ENCODE measurements at regions not wholly inside any gene's neighbourhood (a gene's known extent, or its start where the extent isn't known, plus 50 kb on each side); places are given as distances from the start of the nearest gene placed in this dataset.

DNA sequence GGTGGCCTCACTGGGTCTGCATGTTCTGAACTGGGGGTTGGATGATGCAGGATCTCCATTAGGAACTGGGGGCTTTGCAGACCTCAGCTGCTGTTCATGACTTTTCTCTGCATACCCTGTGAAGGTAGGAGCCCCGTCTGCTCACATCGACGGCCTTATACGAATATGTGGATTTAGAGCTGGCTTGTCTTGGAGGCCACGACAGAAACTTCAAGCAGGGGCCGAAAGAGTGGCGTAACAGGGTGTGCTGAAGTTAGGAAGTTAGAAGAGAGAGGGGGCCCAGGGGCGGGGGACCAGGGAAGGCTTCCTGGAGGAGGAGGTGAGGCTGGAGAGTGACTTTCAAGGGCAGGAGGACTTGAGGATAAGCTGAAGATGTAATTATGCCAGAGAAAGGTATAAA is 144.9 kb downstream of the TSN start:
- no peak for DNase-seq

DNA sequence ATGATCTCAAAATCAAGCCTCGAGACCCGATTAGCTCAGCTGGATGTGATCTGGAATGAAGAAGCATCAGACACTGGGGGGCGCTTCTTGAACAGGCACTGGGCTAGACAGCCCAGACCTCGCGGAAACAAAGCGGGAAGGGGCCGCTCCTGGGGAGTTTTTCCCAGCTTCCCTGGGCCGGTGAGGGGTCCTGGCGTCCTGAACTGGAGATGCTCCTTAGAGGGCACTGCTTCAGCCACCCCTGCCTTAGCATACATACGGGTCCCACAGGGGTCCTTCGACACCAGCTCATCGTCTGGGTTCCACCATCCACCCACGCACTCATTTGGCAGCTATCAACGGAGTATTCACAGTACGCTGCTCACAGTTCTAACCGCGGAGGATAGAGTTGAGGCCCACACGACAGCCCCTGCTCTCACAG is 146.7 kb downstream of the TSN start:
- DNase-seq = no peak

DNA sequence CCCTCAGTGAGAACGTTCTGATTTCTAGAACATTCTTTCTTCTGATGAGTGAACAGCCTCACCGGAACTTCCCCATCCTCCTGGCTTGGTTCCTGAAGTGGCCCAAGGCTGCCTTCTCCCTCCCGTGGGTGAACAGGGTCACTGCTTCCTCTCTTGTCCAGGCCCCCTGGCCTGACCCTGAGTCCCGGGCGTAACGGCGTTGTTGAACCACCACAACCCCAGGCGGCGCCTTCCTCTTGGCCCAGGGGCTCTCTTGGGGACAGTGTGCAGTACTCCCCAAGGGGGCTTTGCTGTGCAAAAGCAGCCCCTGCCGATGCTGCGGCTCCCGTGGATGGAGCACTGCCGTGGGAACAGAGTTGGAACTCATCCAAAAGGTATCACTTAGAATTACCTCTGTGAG is 147.2 kb downstream of the TSN start:
- DNase-seq = no peak

DNA sequence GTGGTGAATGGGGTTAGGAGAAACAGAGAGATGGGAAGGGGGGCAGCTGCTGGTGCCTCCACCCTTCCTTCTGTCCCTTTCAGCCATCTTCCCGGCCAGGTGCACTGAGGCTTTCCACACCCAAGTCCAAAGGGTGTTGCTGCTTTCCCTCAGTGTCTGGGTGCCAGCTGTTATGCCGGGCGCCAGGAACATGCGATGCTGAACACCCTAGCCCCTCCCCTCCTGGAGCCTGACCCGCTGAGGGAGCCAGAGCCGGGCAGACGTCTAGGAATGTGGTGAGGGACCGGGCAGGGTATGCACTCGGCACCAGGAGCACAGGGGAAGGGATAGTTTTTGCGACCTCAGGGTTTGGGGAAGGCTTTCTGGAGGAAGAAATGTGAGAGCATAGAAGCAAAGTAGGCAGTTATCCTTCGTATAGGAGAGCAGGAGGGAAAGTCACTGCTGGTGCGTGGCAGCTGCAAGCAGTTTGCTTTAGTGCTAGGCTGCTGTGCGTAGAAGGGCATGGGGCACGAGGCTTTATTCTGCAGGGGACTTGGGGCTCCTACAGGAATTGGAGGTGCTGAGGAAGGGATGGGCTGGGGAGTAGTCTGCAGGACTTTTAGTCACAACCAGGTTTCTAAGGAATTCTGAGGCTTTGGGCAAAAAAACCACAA is 147.7 kb downstream of the TSN start:
- no peak for DNase-seq

DNA sequence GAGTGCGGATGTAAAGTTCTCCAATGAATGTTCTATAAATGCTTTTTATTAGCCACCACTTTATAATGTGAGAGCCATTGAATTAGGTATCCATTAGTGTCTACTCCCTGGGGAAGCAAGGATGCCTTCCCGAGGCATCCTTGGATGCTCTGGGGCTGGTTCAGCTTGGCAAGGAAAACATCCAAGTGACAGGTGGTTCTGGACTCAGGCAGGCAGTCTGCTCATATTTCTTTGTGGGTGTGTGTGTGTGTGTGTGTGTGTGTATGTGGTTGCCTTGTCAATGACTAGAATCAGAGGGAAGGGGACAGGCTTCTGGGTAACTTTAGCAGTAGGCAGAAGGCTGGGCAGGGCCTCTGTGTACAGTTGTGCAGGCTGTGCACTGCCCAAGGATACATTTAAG is 149.2 kb downstream of the TSN start:
- no peak for DNase-seq

DNA sequence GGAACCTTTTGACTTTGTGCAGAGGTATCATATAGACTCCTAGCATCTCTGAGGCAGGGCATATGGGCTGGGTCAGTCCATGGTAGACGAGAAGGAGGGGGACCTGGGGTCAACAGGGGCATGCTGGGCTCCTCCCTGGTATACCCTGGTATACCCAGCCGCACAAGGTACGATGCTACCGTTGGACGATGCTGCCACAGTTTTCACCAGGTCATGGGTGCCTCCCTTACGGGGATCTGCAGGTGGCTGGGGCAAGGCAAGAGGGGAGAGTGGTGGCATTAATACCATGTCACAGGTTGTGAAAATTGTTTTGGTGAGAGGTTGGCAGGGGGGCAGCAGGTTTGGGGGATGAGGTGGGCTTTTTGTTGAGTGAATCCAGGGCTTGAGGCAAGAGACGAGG is 149.8 kb downstream of the TSN start:
- DNase-seq = no peak

DNA sequence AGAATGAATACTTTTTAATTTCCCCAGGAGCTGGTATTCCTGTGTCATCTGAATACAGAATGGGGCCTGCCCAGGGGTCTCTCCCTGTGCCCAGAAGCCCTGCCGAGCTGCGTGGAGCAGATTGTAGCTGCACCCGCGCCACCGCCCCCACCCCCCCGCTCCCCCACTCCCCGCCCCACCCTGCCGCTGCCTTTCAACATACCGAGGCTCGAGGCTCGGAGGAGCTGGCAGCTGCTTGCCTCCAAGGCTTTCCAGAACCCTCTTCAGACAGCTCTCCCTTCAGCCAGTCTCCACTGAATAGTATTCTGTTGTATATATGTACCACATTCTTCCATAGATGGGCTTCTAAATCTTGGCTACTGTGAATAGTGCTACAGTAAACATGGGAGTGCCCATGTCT is 150.7 kb downstream of the TSN start:
- DNase-seq = no peak

DNA sequence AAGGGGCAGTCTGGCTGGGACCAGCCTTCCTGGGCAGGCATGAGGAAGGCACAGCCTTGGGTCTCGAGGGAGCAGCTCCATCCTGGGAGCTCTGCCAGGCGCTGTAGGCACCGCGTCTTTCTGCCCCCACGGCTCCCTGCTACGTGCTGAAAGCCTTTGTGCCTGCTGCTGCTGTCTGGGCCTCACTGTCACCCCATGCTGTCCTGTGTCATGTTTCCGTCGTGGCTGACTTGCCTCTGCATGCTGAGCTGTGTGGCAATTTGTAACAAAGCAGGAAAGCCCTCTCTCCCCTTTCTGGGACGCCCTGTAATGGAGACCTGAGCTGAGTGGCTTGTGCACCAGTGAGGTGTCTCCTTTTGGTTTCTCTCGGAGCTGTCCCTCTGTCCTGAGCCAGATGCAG is 152.5 kb downstream of the TSN start:
- DNase-seq = peak; percentile 59

DNA sequence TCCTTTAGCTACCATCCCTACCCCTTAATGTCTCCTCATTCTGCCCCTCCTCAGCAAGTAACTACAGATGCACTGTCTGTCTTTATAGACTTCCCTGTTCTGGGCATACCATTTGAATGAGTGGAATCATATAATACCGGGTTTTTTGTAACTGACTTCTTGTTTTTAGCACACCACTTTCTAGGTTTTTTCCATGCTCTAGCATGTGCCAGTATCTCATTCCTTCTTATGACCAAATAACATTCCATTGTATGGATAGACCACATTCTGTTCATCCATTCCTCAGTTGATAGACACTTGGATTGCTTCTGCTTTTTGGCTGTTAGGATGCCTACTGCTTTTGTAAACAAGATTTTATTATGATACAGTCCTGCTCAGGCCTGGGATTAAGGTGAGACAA is 154.7 kb downstream of the TSN start:
- no peak for DNase-seq

DNA sequence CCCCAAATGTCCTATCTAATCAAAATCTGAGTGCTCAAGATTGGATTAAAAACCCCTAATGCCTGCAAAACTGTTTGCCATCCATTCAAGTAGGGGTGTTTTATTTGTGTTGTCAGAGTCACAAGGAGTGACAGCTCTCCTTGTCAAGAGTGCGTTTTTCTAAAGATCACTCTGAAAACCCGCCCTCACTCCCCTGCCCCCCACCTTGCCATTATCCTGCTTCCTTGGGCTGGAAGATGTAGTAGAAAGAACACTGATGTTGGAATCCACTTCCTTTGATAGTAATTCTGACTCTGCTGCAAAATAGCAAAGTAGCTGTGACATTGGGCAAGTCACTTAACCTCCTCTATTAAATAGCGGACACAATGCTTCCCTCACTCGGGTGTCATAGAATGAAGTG is 155.6 kb downstream of the TSN start:
- DNase-seq = no peak

DNA sequence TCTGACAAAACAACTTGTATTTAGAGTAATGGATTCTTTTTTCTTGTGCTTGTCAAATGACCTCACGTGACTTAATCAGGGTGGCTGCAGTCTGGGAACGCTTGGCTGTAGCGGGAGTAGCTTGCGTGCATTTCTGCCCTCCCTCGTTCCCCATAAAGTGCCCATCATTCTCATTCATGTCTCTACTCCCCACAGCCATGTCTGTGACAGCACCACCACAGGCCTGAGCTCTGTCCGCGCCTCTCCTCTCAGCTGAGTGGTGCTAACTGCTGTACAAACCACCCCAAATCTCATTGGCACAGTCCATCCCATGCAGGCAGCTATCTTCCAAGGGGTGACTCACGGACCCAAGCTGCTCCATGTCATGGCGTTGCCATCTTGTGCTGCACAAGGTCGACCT is 161.7 kb downstream of the TSN start:
- no peak for DNase-seq

DNA sequence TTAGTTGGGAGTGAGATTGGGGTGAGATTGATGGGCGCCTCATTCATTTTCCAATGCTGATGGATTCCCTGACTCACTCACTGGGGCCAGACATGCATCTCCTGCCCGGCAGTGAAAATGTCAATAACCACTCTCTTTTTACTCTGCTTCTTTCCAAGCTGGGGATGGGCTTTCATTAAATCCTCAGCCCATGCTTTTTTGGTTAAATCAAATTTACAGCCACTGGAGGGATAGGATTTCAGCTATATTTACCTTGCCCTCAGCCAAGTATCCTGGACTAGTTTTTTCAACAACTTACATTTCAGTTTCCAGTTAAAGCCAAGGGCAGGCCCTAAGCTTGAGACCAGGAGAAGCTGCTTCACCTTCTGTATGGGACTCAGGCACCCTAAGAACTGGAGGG is 162.8 kb downstream of the TSN start:
- DNase-seq = no peak

DNA sequence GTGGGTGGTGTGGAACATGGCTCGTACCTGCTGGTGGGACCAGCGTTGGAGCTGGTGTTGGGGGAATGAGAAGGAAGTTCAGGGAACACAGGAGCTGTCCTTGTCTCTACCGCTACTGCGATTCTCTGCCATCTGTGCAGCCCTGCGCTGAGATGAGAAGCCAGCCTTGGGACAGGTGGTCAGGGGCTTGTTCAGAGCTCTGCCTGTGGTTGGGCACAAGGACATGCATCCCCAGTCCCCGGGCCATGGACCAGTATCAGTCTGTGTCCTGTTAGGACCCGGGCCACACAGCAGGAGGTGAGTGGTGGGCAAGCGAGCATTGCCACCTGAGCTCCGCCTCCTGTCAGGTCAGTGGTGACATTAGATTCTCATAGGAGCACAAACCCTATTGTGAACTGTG is 164.4 kb downstream of the TSN start:
- DNase-seq = no peak

DNA sequence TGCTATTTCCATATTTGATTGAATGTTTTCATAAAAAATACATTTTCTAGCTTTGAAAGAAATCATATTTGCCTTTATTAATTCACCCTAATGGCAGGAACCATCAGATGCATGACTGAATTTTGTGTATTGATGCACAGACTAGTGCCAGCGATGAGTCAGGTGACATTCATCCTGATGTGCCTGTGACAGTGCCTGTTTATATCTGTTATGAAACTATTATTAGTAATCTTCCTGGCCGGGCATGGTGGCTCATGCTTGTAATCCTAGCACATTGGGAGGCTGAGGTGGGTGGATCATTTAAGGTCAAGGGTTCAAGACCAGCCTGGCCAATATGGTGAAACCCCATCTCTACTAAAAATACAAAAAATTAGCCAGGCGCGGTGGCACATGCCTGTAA is 170.0 kb downstream of the TSN start:
- DNase-seq = no peak

DNA sequence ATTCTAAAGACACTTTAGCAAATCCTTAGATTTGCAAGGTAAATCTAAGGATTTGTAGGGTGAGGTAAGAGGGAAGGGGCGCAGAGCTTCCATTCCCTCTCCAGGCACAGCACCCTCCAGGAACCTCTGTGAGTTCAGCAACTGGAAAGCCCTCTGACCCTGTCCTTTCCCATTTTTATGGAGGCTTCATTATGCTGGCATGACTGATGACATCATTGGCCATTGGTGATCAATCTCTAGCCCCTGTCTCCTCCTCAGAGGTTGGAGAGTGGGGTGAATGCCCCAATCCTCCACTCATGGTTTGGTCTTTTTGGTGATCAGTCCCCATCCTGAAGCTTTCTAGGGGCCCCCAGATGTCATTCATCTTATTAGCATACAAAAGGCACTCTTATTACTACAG is 187.8 kb downstream of the TSN start:
- DNase-seq = no peak

DNA sequence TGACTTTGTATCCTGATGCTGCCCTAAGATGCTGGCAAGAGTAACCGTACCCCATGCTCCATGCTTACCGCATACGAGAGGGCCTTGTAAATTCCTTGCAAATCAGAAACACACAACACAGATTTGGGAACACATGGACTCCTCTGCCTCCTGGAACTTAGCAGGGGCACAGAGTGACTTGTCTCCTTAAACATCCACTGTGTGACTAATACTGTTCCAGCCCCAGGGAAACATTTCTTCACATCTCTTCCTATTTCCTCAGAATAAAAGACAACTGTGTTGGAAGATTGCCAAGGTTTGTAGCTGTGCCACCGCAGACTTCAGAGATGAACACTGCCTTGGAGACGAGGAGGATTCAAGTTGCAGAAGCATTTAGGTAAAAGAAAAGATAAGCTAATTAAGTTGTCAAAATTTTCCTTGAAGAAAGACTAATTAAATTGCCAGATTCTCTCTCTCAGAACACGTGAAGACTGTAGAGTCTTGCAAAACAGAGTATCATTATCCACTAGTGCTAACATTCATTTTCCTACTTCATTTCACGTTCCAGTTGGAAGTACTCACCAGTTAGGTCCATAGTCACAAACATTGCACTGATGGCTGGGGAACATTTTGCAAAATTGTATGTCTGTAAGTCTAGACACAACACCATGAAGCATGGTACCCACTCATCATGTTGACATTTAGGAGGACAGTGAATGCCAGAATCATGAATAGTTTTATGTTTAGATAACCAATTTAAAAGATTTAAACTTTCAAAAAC is 188.8 kb downstream of the TSN start:
- DNase-seq = no peak

DNA sequence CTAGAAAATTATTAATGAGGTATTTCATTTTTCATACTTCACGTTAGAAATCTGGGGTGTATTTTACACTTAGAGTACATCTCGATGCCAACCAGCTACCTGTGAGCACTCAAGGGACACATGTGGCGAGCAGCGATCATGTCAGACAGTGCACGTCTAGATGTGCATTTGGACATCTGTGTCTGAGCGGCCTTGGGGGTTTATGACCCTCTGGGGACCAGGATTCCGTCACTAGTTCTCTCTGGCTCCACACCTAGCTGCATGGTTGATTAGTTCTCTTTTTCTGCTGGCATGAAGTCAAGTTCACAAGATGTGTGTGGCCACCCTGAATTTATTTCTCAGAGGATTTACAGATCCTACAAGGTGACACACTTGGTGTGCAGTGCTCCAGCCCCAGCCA is 192.2 kb downstream of the TSN start:
- DNase-seq = no peak

DNA sequence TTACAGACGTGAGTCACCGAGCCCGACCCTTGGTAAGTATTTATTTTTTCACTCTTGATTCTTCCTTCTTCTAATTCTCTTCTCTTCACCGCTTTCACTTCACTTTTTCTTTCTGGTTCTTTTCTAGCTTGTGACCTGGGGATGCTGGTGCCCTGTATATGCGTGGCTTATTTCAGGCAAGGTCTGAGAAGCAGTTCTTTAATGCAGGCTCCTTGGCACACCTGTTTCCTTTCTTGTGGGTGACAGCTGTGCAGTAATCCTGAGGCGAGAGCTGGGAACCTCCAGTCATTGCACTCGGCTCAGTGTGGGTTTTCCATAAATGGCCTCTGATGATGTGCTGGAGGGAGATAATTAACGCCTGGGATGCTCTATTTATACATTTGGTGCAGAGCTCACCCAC is 193.8 kb downstream of the TSN start:
- no peak for DNase-seq

DNA sequence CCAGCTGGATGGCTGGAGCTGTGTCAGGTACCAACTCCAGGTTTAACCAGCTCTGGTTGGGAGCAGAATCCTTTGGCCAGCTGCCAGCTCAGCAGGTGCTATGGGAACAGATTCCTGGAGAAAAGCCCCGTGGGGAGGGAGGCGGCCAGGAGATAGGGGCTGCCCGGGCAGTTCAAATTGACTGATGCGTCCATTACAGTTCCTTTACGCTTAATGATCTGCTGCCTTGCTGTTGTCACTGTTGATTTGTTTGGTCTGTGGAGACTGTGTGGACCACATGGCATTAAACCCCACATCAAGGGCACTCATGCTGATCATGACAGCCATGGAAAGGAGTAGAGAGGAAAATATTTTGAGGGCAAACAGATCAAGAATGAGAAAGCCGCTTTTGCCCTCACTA is 200.0 kb downstream of the TSN start:
- DNase-seq = peak; percentile 78

DNA sequence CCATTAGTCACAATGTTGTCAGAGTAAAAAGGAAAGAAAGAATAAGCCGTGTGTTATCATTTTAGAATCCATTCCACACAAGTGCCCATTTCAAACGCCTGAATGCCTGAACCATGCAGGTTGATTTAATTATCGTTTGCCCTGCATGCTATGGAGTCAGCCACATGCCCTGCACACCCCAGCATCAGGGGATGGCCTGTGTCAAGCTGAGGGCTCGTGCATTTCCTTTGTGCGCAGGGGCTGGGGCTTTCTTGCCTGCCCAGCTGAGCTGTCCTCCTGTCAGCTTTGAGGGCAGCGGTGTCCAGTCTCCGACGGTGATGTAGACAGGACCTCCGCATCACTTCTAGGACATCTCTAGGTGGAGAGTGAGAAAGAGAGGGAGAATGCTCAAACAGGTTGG is 200.4 kb downstream of the TSN start:
- DNase-seq = peak; percentile 77

DNA sequence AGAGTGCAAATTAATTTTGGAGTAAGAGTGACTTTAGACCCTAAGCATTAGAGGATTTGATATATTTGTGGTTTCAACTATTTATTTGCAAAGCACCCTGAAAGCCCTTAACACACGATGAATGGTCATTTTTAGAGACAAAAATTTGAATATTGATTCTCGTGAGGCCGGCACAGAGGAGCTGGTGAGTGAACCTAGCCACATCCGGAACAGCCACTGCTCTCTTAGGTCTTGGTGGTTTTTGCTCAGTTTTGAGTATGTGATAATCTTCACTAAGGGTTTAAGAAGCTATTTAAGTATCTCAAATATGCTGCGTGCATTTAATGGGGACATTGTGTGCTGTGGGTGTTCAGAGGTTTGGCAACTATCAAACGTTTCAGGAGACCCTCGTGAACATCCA is 204.8 kb downstream of the TSN start:
- no peak for DNase-seq

DNA sequence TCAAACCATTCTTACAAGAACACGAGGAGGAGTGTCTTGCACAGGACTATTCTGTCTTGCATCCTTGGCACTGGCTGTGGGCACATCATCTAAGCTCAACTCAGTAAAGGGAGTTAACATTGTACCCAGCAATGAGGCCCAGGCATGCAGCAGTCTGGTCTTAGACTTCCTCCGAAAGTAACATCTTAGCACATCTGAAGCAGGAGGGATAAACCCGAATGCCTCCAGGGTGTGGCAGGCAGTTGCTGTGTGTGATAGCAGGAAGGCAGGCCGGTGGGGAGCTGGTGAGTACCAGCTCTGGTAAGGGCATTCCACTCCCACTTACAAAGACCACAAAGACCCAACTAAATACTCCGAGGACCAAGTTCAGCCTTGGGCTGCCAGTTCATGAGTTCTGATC is 206.3 kb downstream of the TSN start:
- DNase-seq = no peak

DNA sequence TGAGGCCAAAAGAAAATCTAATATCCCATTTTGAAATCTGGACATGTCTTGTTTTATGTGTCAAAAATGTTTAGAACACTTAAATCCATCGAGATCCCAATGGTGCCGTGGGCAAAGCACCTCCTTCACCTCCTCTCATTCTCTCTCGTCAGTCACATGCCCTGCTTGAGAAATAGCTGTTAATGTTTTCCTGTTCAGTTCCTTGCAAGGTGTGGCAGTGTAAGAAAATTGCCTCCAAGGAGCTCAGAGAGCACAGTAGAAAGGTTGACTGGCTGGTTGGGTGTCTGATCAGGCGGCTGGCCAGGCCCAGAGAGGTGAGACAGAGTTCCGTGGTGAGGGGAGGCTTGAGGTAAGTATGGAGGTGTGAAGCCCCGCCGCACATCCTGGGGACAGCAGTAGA is 210.2 kb downstream of the TSN start:
- DNase-seq = no peak

DNA sequence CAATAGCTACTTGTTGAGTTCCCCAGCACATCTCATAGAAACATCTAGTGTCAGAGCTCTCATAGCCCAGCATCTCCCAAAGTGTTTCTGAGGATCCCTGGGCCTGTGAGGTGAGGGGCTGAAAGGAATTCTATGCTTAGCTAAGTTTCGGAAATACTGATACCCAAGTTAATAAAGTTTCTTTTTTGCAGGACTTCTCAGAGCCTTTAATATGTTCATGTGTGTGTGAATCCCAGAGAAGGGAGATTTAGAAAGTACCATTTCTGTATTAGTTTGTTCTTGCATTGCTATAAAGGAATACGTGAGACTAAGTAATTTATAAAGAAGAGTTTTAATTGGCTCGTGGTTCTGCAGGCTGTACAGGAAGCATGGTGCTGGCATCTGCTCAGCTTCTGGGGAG is 211.2 kb downstream of the TSN start:
- no peak for DNase-seq

DNA sequence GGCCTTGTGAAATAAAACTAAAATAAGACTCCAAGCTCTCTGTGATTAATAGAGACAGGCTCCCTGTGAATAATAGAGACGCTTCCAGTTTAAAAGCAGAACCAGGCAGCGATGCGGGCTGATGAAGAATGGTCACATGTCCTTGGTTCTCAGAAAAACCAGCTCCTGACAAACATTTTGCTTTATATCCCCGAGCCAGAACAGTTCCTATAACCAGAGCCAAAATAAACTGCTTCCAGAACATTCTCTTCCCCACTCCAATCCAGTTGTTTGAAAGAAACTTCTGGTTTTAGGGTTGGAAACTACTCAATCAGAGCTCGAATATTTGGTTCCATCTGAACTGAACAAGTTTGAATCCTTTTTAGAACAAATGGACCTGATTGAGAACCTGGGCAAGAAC is 213.7 kb downstream of the TSN start:
- DNase-seq = no peak
